ENCODE measurements at regions not wholly inside any gene's neighbourhood (a gene's known extent, or its start where the extent isn't known, plus 50 kb on each side); places are given as distances from the start of the nearest gene placed in this dataset.
A peak's percentile ranks its signal among the peaks of the same experiment; 100 is the strongest.
"Not testable (repeated sequence)": the region's sequence is repeated elsewhere in the genome, so short reads cannot be mapped to it uniquely, and the experiment has no call there.

GRCh38 chr6:28831683-28832082 is 92.1 kb downstream of the TRIM27 start:
- DNase-seq, result not testable (repeated sequence)

GRCh38 chr6:28836703-28837102 is 87.1 kb downstream of the TRIM27 start:
- not testable (repeated sequence) for DNase-seq

GRCh38 chr6:28838289-28838633 is 85.5 kb downstream of the TRIM27 start:
- peak in 42 of 56 donors; percentile 4 to 86 (median 52) for DNase-seq

GRCh38 chr6:28838634-28839442 is 84.9 kb downstream of the TRIM27 start:
- DNase-seq, result peak in 55 of 56 donors; percentile 5 to 85 (median 68)

GRCh38 chr6:28839443-28840120 is 84.2 kb downstream of the TRIM27 start:
- no peak for DNase-seq

- DNase-seq, result no peak
These were observed 82.5 kb downstream of the TRIM27 start for GRCh38 chr6:28841290-28841689.

- not testable (repeated sequence) for DNase-seq
These were observed 75.0 kb downstream of the TRIM27 start for GRCh38 chr6:28848756-28849155.
